Neural cell (in vitro differentiated cells): ENCODE measurements at regions not wholly inside any gene's neighbourhood (a gene's known extent, or its start where the extent isn't known, plus 50 kb on each side); places are given as distances from the start of the nearest gene placed in this dataset.

ENCODE experiments used
- H2AFZ ChIP-seq: fragments of 200-600, 300-800 bp; sonication (generic), shearing (Covaris generic); 2 replicates; pipeline ENCODE4 v1.6.0; 2014; ENCODE audit warnings: low read depth, mild to moderate bottlenecking, antibody characterized with exemption, low read length, moderate library complexity
- H3F3A ChIP-seq: fragments of 200-600 bp; shearing (Covaris generic); 2 replicates; pipeline ENCODE4 v1.6.1; 2016; ENCODE audit warnings: mild to moderate bottlenecking, moderate library complexity, mixed read lengths, antibody characterized with exemption, low read length; ENCODE audit not compliant: insufficient read depth, poor library complexity, severe bottlenecking
- H3K27ac ChIP-seq: fragments of 200-600, 300-800 bp; sonication (generic), shearing (Covaris generic); 2 replicates; pipeline ENCODE4 v1.5.1; 2014; ENCODE audit warnings: mild to moderate bottlenecking, low read length, moderate library complexity
- H3K27me3 ChIP-seq: fragments of 300-800, 200-600 bp; sonication (generic), shearing (Covaris generic); 2 replicates; pipeline ENCODE4 v1.6.0; 2014; ENCODE audit warnings: mild to moderate bottlenecking, low read depth, low read length, moderate library complexity; ENCODE audit not compliant: insufficient read depth
- H3K36me3 ChIP-seq: fragments of 300-800, 200-600 bp; sonication (generic), shearing (Covaris generic); 2 replicates; pipeline ENCODE4 v1.5.1; 2014; ENCODE audit warnings: mild to moderate bottlenecking, antibody characterized with exemption, low read length, moderate library complexity; ENCODE audit not compliant: insufficient read depth
- H3K4me2 ChIP-seq: fragments of 300-800, 200-600 bp; sonication (generic), shearing (Covaris generic); 2 replicates; pipeline ENCODE4 v1.6.0; 2014; ENCODE audit warnings: mild to moderate bottlenecking, low read length
- H3K4me3 ChIP-seq: fragments of 300-800, 200-600 bp; sonication (generic), shearing (Covaris generic); 2 replicates; pipeline ENCODE4 v1.5.1; 2014; ENCODE audit warnings: mild to moderate bottlenecking, low read length, moderate library complexity
- H3K79me2 ChIP-seq: fragments of 200-600 bp; shearing (Covaris generic); replicated peaks from 2 replicates; pipeline ENCODE4 v1.6.0; 2014; ENCODE audit warnings: mild to moderate bottlenecking, low read length, moderate library complexity; ENCODE audit not compliant: insufficient read depth
- H3K9ac ChIP-seq: fragments of 300-800, 200-600 bp; sonication (generic), shearing (Covaris generic); 2 replicates; pipeline ENCODE4 v1.6.1; 2016; ENCODE audit warnings: mild to moderate bottlenecking, low read length, mixed read lengths
- H3K9me2 ChIP-seq: fragments of 200-600 bp; shearing (Covaris generic); 2 replicates; pipeline ENCODE4 v1.6.1; 2016; ENCODE audit warnings: mild to moderate bottlenecking, low read length, mixed read lengths; ENCODE audit not compliant: insufficient read depth
- H3K9me3 ChIP-seq: fragments of 200-600, 300-800 bp; sonication (generic), shearing (Covaris generic); 2 replicates; pipeline ENCODE4 v1.6.1; 2016; ENCODE audit warnings: mild to moderate bottlenecking, mixed run types, low read length, moderate library complexity, mixed read lengths
- H4K20me1 ChIP-seq: fragments of 200-600 bp; shearing (Covaris generic); 2 replicates; pipeline ENCODE4 v1.6.1; 2016; ENCODE audit warnings: mild to moderate bottlenecking, mixed run types; ENCODE audit not compliant: insufficient read depth
- CTCF ChIP-seq: fragments of 450-650 bp; IDR thresholded peaks from 2 replicates; pipeline ENCODE4 v1.5.1; 2014; ENCODE audit warnings: antibody characterized with exemption, mild to moderate bottlenecking, moderate library complexity; ENCODE audit not compliant: poor library complexity, severe bottlenecking
- EP300 ChIP-seq: fragments of 450-650 bp; conservative IDR thresholded peaks from 2 replicates; pipeline ENCODE4 v1.6.1; 2014; ENCODE audit warnings: antibody characterized with exemption, mild to moderate bottlenecking, moderate library complexity; ENCODE audit not compliant: poor library complexity, severe bottlenecking
- EZH2 ChIP-seq: fragments of 200-600, 300-800 bp; shearing (Covaris generic), sonication (generic); IDR thresholded peaks from 2 replicates; pipeline ENCODE4 v1.6.1; 2014; ENCODE audit warnings: antibody characterized with exemption, low read length, borderline replicate concordance, mild to moderate bottlenecking; ENCODE audit not compliant: insufficient read depth, poor library complexity, severe bottlenecking
- MXI1 ChIP-seq: fragments of 450-650 bp; conservative IDR thresholded peaks from 2 replicates; pipeline ENCODE4 v1.6.1; 2014; ENCODE audit warnings: antibody characterized with exemption, mild to moderate bottlenecking; ENCODE audit not compliant: poor library complexity, severe bottlenecking
- POLR2AphosphoS5 ChIP-seq: IDR thresholded peaks from 2 replicates; pipeline ENCODE4 v1.6.1; 2012
- RAD21 ChIP-seq: fragments of 450-650 bp; conservative IDR thresholded peaks from 2 replicates; pipeline ENCODE4 v1.6.1; 2014; ENCODE audit warnings: antibody characterized with exemption, mild to moderate bottlenecking, moderate library complexity
- SMC3 ChIP-seq: fragments of 450-650 bp; conservative IDR thresholded peaks from 2 replicates; pipeline ENCODE4 v1.6.1; 2014; ENCODE audit warnings: antibody characterized with exemption, mild to moderate bottlenecking, moderate library complexity; ENCODE audit not compliant: poor library complexity
- TAF1 ChIP-seq: IDR thresholded peaks from 2 replicates; pipeline ENCODE4 v1.6.1; 2012; ENCODE audit warnings: low read depth
- TF ChIP-seq, protein P1 (sequence below): IDR thresholded peaks from 2 replicates; pipeline ENCODE4 v1.6.1; 2012; ENCODE audit warnings: borderline replicate concordance

GRCh38 chrX:127606590-127606989 is 445.6 kb downstream of the ACTRT1 start:
- no peak overlapping the region for H3K27ac ChIP-seq
- H3K4me2 ChIP-seq, result no peak overlapping the region
- no peaks in the 10 kb centered on the region for H3F3A ChIP-seq
- H3K9ac ChIP-seq, result no peak overlapping the region
- H3K4me3 ChIP-seq, result no peak overlapping the region
- no peaks in the 10 kb centered on the region for H3K27me3 ChIP-seq
- TF ChIP-seq TAF1, result no peak
- no peak for TF ChIP-seq CTCF
- no peak for TF ChIP-seq MXI1
- TF ChIP-seq EP300, result no peak
- no peak for TF ChIP-seq EZH2
- TF ChIP-seq RAD21, result no peak
- TF ChIP-seq, protein P1, sequence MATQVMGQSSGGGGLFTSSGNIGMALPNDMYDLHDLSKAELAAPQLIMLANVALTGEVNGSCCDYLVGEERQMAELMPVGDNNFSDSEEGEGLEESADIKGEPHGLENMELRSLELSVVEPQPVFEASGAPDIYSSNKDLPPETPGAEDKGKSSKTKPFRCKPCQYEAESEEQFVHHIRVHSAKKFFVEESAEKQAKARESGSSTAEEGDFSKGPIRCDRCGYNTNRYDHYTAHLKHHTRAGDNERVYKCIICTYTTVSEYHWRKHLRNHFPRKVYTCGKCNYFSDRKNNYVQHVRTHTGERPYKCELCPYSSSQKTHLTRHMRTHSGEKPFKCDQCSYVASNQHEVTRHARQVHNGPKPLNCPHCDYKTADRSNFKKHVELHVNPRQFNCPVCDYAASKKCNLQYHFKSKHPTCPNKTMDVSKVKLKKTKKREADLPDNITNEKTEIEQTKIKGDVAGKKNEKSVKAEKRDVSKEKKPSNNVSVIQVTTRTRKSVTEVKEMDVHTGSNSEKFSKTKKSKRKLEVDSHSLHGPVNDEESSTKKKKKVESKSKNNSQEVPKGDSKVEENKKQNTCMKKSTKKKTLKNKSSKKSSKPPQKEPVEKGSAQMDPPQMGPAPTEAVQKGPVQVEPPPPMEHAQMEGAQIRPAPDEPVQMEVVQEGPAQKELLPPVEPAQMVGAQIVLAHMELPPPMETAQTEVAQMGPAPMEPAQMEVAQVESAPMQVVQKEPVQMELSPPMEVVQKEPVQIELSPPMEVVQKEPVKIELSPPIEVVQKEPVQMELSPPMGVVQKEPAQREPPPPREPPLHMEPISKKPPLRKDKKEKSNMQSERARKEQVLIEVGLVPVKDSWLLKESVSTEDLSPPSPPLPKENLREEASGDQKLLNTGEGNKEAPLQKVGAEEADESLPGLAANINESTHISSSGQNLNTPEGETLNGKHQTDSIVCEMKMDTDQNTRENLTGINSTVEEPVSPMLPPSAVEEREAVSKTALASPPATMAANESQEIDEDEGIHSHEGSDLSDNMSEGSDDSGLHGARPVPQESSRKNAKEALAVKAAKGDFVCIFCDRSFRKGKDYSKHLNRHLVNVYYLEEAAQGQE, result no peak
- TF ChIP-seq POLR2AphosphoS5, result no peak
- no peak overlapping the region for H2AFZ ChIP-seq
- H3K9me3 ChIP-seq, result no peaks in the 10 kb centered on the region
- no peaks in the 10 kb centered on the region for H4K20me1 ChIP-seq
- no peaks in the 10 kb centered on the region for H3K79me2 ChIP-seq
- H3K9me2 ChIP-seq, result no peaks in the 10 kb centered on the region
- no peaks in the 10 kb centered on the region for H3K36me3 ChIP-seq

DNA sequence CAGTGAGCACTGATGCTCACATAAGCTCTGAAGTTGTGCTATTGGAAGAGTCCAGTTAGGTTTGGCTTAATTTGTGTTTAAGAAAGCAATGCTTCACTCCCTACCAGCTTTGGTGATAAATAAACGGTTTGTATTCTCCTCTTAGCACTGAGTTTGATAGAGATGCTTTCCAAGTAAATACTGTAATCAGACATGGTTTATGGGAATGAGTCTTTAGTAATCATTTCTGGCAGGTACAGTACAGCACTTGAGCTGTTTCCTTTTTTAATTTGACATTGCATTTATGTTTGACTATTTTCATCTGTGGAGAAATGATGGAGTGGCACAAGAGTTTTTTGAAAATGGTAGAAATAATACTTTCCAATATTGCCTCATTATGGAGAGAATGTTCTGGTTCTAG is 455.3 kb downstream of the ACTRT1 start:
- H2AFZ ChIP-seq, result no peak overlapping the region
- TF ChIP-seq MXI1 (no peak), TAF1 (no peak), RAD21 (no peak), EP300 (no peak), POLR2AphosphoS5 (no peak), EZH2 (no peak), SMC3 (no peak), CTCF (no peak)
- TF ChIP-seq, protein P1, result no peak
- no peaks in the 10 kb centered on the region for H3K9me2 ChIP-seq
- H3K9ac ChIP-seq, result no peak overlapping the region
- H3K27me3 ChIP-seq, result no peaks in the 10 kb centered on the region
- H3F3A ChIP-seq, result no peaks in the 10 kb centered on the region
- no peak overlapping the region for H3K4me2 ChIP-seq
- H3K36me3 ChIP-seq, result no peaks in the 10 kb centered on the region
- no peak overlapping the region for H3K4me3 ChIP-seq
- no peak overlapping the region for H3K27ac ChIP-seq
- no peaks in the 10 kb centered on the region for H4K20me1 ChIP-seq
- H3K79me2 ChIP-seq, result no peaks in the 10 kb centered on the region
- no peaks in the 10 kb centered on the region for H3K9me3 ChIP-seq
